Mammary epithelial cell (primary cell): ENCODE measurements at regions not wholly inside any gene's neighbourhood (a gene's known extent, or its start where the extent isn't known, plus 50 kb on each side); places are given as distances from the start of the nearest gene placed in this dataset.
"Not testable (repeated sequence)": the region's sequence is repeated elsewhere in the genome, so short reads cannot be mapped to it uniquely, and the experiment has no call there.

Experiments used
- EZH2 ChIP-seq: IDR thresholded peaks from 2 replicates; pipeline ENCODE4 v1.6.1; 2012; ENCODE audit warnings: low read length, inconsistent platforms, borderline replicate concordance
- TF ChIP-seq, protein P1 (sequence below), 2 donors: IDR thresholded peaks in 1 of 2; conservative IDR thresholded peaks in 1 of 2; 2 replicates each; pipeline ENCODE4 v1.5.1; 2011 to 2012; ENCODE audit warnings: inconsistent platforms in 2 of 2, low read length in 2 of 2, mild to moderate bottlenecking in 2 of 2, control low read depth in 1 of 2, low read depth in 1 of 2; ENCODE audit not compliant: insufficient read depth in 1 of 2; ENCODE audit errors: extremely low read depth in 1 of 2

DNA sequence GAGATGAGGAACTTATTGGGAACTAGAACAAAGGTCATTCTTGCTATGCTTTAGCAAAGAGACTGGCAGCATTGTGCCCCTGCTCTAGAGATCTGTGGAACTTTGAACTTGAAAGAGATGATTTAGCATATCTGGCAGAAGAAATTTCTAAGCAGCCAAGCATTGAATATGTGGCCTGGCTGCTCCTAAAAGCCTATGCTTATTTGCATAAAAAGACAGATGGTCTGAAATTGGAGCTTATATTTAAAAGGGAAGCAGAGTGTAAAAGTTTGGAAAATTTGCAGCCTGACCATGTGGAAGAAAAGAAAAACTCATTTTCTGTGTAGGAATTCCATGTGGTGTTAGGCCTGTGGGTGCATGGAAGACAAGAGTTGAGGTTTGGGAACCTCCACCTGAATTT is 647.5 kb downstream of the MATN1 start:
- TF ChIP-seq, protein P1, sequence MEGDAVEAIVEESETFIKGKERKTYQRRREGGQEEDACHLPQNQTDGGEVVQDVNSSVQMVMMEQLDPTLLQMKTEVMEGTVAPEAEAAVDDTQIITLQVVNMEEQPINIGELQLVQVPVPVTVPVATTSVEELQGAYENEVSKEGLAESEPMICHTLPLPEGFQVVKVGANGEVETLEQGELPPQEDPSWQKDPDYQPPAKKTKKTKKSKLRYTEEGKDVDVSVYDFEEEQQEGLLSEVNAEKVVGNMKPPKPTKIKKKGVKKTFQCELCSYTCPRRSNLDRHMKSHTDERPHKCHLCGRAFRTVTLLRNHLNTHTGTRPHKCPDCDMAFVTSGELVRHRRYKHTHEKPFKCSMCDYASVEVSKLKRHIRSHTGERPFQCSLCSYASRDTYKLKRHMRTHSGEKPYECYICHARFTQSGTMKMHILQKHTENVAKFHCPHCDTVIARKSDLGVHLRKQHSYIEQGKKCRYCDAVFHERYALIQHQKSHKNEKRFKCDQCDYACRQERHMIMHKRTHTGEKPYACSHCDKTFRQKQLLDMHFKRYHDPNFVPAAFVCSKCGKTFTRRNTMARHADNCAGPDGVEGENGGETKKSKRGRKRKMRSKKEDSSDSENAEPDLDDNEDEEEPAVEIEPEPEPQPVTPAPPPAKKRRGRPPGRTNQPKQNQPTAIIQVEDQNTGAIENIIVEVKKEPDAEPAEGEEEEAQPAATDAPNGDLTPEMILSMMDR (conservative IDR thresholded peaks at IDR 0.05 in 1 of 2, IDR thresholded peaks at IDR 0.05 in 1 of 2; ENCODE audit: extremely low read depth in 1 of 2, insufficient read depth in 1 of 2, low read depth in 1 of 2, low read length in 2 of 2): not testable (repeated sequence)
- TF ChIP-seq EZH2: not testable (repeated sequence)
